WERI-Rb-1 (cell line): ENCODE measurements at regions not wholly inside any gene's neighbourhood (a gene's known extent, or its start where the extent isn't known, plus 50 kb on each side); places are given as distances from the start of the nearest gene placed in this dataset.
A peak's percentile ranks its signal among the peaks of the same experiment; 100 is the strongest.

Experiments used
- DNase-seq: peaks from one replicate; pipeline ENCODE4 v3.0.0-alpha.2; 2020
- H3K27ac ChIP-seq: fragments of 250-450 bp; sonication (Bioruptor Pico); 2 replicates; pipeline ENCODE4 v1.5.1; 2020; ENCODE audit warnings: mild to moderate bottlenecking, moderate library complexity
- H3K27me3 ChIP-seq: fragments of 250-450 bp; sonication (Bioruptor Pico); 2 replicates; pipeline ENCODE4 v1.5.1; 2021; ENCODE audit warnings: mild to moderate bottlenecking, low read depth, moderate library complexity; ENCODE audit not compliant: insufficient read depth, severe bottlenecking
- H3K36me3 ChIP-seq: fragments of 250-450 bp; sonication (Bioruptor Pico); 2 replicates; pipeline ENCODE4 v1.5.1; 2020; ENCODE audit warnings: mild to moderate bottlenecking, moderate library complexity
- H3K4me3 ChIP-seq: 2 replicates; pipeline ENCODE4 v1.5.1; 2011; ENCODE audit warnings: low read depth, mild to moderate bottlenecking, control low read depth, low read length
- H3K9me3 ChIP-seq: fragments of 250-450 bp; sonication (Bioruptor Pico); 2 replicates; pipeline ENCODE4 v1.5.1; 2021; ENCODE audit warnings: mild to moderate bottlenecking, moderate library complexity; ENCODE audit not compliant: severe bottlenecking
- TF ChIP-seq, protein P1 (sequence below): IDR thresholded peaks from 2 replicates; pipeline ENCODE4 v1.5.1; 2011; ENCODE audit warnings: low read depth, mild to moderate bottlenecking, control low read depth, inconsistent platforms, low read length

DNA sequence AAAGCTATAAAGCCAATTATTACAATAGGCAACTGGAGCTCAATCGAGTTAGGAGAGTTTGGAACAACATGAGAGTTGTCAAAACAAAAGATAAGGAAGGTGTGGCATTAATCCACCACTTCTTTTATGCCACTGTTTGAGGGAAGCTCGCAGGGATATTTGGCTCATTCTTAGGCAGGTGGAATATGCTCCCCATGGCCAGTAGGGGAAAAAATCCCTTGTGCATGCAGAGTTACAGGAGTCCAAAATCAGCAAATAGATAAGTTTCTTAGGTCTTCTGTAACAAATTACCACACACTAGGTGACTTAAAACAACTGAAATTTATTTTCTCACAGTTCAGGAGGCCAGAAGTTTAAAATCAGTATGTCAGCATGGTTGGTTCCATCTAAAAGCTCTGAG is 135.4 kb upstream of the SYNPR start:
- H3K27ac ChIP-seq: no peak overlapping the region
- H3K4me3 ChIP-seq: no peak overlapping the region
- H3K9me3 ChIP-seq: no peaks in the 10 kb centered on the region
- no peaks in the 10 kb centered on the region for H3K27me3 ChIP-seq
- no peak for DNase-seq
- H3K36me3 ChIP-seq: no peaks in the 10 kb centered on the region
- TF ChIP-seq, protein P1, sequence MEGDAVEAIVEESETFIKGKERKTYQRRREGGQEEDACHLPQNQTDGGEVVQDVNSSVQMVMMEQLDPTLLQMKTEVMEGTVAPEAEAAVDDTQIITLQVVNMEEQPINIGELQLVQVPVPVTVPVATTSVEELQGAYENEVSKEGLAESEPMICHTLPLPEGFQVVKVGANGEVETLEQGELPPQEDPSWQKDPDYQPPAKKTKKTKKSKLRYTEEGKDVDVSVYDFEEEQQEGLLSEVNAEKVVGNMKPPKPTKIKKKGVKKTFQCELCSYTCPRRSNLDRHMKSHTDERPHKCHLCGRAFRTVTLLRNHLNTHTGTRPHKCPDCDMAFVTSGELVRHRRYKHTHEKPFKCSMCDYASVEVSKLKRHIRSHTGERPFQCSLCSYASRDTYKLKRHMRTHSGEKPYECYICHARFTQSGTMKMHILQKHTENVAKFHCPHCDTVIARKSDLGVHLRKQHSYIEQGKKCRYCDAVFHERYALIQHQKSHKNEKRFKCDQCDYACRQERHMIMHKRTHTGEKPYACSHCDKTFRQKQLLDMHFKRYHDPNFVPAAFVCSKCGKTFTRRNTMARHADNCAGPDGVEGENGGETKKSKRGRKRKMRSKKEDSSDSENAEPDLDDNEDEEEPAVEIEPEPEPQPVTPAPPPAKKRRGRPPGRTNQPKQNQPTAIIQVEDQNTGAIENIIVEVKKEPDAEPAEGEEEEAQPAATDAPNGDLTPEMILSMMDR: peak; percentile 23; the same call in 1 of the 2 replicates

DNA sequence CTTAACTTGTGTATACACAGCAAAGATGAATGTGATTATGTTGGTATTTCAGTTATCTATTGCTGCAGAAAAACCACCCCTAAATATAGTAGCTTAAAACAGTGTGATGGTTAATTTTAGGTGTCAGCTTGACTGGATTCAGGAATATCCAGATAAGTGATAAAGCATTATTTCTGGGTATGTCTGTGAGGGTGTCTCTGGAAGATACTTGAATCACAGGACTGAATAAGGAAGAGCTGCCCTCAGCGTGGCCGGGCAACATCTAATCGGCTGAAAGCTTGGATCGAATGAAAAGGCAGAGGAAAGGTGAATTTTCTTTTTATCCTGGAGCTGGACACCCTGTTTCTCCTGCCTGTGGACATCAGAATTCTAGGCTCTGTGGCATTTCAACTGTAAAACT is 132.0 kb upstream of the SYNPR start:
- TF ChIP-seq, protein P1: no peak
- Histone ChIP-seq H3K9me3 (no peaks in the 10 kb centered on the region), H3K27ac (no peak overlapping the region), H3K4me3 (no peak overlapping the region), H3K27me3 (no peaks in the 10 kb centered on the region), H3K36me3 (no peaks in the 10 kb centered on the region)
- DNase-seq: no peak

DNA sequence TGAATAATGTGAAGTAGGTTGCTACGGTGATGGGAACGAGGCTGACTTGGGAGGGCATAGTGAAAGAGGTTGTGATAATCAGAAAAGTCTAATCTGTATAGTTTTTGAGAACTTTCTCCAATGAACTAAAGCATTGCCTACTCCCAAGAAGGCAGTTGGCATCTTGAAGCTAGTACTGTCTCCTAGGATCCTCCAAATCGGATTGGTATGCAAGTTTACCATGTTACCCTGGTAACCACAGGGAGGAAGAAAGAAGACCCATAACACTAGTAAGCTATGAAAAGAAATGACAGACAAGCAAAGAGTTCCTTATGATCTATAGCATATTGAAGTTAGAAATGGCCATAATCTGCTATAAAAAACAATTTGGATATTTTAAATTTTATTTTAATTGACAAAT is 127.2 kb upstream of the SYNPR start:
- H3K4me3 ChIP-seq: no peak overlapping the region
- H3K27me3 ChIP-seq: no peaks in the 10 kb centered on the region
- TF ChIP-seq, protein P1: no peak
- DNase-seq: no peak
- no peaks in the 10 kb centered on the region for H3K9me3 ChIP-seq
- no peaks in the 10 kb centered on the region for H3K36me3 ChIP-seq
- no peak overlapping the region for H3K27ac ChIP-seq

DNA sequence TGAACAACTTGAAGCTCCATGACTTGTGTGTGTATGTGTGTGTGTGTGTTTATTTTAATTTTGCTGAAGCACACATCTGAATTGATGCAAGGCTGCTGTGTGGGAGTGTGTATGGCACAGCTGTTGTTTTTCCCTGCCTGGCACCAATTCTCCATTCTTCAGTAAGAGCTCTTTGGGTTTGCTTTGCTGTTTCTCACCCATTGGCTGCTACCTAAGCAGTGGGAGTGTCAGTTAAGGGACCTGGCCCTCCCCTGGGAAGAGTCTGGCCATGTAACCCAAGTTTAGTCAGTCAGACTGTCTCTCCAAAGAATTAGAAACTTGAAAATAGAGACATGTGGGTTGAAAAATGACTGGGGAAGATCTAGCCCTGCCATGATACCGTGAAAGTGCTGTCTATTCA is 126.2 kb upstream of the SYNPR start:
- TF ChIP-seq, protein P1: no peak
- no peaks in the 10 kb centered on the region for H3K36me3 ChIP-seq
- no peak overlapping the region for H3K27ac ChIP-seq
- H3K4me3 ChIP-seq: no peak overlapping the region
- H3K9me3 ChIP-seq: no peaks in the 10 kb centered on the region
- DNase-seq: no peak
- no peaks in the 10 kb centered on the region for H3K27me3 ChIP-seq

DNA sequence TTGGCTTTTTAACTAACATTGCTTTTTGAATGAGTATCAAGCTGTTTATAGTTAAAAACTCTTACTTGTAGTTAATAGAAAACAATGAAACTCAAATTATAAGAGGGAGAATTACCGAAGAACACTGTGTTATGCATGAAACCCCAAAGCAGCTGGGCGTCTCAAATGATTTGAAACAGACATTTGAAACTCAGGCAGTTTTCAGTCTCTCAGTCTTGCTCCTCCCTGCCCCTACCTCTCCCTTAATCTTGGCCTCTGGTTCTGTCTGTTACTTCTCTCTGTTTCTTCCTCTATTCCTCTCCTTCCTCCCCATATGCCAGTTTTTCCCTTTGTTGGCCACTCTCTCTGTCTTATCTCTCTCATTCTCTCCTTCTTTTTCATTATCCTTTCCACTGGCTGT is 118.3 kb upstream of the SYNPR start:
- no peaks in the 10 kb centered on the region for H3K36me3 ChIP-seq
- TF ChIP-seq, protein P1: no peak
- no peak for DNase-seq

GRCh38 chr3:63167113-63167512 is 111.0 kb upstream of the SYNPR start:
- DNase-seq: no peak
- Histone ChIP-seq H3K4me3 (no peak overlapping the region), H3K27ac (no peak overlapping the region), H3K27me3 (no peaks in the 10 kb centered on the region), H3K36me3 (no peaks in the 10 kb centered on the region), H3K9me3 (peaks cover 4% of the 10 kb centered on the region)
- TF ChIP-seq, protein P1: no peak

More for the DNA sequence above, 118.3 kb upstream of the SYNPR start:
- Histone ChIP-seq H3K27ac (no peak overlapping the region), H3K27me3 (no peaks in the 10 kb centered on the region), H3K9me3 (peaks cover 4% of the 10 kb centered on the region), H3K4me3 (no peak overlapping the region)
